Fibroblast of skin of left quadriceps (primary cell): ENCODE measurements at regions not wholly inside any gene's neighbourhood (a gene's known extent, or its start where the extent isn't known, plus 50 kb on each side); places are given as distances from the start of the nearest gene placed in this dataset.
"Not testable (repeated sequence)": the region's sequence is repeated elsewhere in the genome, so short reads cannot be mapped to it uniquely, and the experiment has no call there.

Experiments
- DNase-seq, 2 experiments: peaks; one replicate each; pipeline ENCODE4 v3.0.0-alpha.2; 2013; ENCODE audit warnings: low read depth in 2 of 2

DNA sequence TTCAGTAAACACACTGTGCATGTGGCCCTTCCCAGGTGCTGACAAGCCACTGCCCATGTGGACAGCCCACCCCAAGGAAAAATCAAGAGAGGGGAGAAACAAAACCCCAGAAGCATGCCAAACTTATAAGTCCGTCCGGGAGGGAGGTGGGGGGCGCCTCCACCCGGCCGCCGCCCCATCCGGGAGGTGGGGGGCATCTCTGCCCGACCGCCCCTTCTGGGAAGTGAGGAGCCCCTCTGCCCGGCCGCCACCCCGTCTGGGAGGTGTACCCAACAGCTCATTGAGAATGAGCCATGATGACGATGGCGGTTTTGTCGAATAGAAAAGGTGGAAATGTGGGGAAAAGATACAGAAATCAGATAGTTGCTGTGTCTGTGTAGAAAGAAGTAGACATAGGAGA, 53.8 kb upstream of the C2CD4B start:
- no peak for DNase-seq

DNA sequence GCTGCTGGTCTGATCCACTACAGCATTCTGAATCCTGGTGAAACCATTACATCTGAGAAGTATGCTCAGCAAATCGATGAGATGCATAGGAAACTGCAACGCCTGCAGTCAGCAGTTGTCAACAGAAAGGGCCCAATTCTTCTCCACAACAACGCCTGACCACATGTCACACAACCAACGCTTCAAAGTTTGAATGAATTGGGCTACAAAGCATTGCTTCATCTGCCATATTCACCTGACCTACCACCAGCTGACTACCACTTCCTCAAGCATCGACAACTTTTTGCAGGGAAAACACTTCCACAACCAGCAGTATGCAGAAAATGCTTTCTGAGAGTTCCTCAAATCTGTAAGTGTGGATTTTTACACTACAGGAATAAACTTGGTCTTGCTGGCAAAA, 54.7 kb upstream of the C2CD4B start:
- DNase-seq, result no peak

DNA sequence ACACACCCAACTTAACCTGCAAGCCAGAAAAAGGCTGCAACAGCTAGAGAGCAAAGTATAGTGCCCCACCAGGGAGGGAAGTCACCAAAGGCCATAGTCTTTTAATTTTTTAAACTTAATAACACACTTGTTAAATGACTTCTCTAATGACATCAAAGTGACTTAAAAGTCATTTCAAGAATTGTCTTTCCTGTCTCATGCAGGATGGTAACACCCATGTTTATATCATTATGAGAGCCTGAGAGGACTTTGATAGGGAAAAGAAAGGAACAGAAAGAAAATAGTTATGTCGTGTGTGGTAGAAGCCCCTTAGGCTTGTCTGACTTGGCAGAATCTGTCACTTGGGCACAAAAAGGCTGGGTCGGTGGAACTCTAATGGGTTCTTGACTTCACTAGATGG, 57.9 kb upstream of the C2CD4B start:
- DNase-seq, result no peak

DNA sequence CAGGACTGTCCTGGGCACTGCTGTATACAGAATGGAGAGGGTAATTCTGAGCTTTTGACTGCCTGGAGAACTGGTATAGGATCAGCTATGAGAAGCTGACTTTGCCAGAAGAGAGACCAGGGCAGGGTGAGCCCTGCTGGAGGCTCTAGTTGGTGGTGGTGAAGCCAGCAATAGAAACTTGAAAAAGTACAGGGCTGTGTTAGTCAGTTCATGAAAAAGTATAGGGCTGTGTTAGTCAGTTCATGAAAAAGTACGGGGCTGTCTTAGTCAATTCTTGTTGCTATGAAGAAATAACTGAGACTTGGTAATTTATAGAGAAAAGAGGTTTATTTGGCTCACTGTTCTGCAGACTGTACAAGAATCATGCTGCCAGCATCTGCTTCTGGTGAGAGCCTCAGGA, 63.5 kb upstream of the C2CD4B start:
- DNase-seq, result no peak

DNA sequence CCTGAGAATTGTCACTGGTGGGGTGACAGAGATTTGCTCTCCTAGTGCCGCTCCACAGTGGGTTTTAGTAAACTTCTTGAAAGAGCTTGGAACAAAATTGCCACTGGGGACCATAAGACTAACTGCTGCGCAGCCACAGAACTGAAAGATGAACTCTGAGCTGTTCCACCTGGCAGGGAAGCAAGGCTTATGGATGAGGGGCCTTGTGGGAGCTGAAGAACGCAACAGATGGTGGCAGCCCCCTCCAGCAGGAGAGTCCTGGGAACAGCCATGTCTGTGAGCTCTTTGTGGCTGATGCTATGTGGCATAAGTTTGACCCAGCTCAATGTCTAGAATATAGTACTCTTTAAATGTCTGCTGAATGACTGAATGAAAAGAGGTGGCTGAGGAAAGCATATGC, 66.8 kb upstream of the C2CD4B start:
- DNase-seq, result no peak

DNA sequence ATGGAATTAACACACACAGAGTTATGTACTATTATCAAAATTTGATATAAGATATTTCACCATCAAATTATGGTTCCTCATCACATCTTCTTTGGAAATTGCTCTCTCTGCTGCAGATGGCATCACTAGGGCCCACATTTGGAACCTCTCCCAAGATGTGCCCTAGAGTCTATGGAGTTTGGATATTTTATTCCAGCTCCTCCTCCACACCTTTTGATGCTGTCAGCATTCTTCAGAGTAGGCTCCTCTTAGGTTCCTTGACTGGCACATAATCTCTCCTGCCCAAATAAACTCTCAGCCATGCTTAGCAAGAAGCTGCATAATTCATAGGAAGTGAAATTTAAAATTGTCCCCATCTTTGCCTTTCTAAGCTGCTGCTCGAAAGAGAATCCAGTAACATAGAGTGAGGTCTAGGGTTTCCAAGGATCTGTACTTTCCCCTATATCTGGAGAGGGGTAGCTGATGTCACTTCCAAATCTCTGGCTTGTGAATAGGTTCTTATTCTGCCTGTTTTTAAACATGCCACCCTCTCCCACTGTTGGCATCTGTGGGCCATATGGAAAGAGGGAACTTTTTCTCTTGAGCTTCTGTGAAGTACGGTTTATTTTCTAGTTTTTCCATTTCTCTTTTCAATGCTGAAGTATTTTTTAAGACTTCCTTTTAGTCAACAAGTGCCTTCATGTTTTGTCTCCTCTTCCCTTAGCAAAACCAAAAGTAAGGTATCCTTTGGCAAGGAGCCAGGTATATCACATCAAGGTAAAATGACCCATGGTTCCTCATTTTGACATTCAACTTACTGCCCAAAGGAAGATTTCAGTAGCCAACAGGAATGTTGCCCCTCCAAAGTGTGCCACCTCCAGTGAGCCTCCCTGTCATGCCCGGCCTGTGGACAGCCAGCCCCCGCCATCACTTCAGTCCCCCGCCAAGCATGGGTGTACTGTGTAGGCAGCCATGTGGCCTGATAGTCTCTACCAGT, 75.3 kb upstream of the C2CD4B start:
- no peak for DNase-seq

DNA sequence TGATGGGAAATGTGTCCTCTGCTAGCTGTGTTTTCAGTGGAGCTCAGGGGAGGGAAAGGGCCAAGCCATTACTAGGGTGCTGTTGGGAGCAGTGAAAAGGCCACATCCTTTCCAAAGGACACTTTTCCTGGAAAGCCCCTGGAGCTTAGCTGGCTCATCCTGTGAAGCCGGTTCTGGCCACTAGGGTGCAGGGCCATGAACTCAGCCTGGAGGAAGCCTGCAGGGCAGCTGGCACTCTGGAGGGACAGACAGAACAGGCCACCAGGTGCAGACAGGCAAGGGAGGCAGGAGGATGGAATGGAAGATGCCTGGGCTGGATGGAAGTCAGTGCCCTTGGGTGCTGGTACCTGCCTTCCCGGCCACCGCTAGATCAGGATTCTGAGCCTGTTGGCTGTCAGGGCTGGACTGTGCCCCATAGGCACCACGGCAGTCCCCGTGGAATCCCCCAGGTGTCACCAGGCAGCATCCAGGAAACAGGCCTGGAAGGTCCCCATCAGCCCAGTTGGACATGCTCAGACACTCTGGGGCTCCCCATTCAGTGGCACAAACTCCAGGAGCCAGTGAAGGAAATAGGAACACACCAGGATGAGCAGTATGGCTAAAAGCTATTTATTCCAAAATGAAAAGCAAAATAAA, 76.2 kb upstream of the C2CD4B start:
- no peak for DNase-seq

DNA sequence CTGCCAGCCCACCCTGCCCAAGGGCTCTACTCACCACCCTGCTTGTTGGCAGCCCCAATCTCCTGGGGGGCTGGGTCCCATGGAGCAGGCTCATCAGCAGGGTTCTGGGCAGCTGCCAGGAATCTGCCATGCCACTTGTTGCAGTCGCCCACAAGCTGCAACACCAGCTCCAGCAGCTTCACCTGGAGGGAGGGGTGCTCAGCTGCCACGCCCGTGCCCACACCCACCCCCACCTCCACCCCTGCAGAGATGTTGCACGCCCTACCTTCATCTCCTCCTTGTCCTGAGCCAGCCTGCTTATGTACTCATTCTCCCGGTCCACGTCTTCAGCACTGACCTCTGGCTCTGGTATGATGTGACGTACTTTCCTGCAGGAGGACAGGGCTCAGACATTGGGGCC, 77.9 kb upstream of the C2CD4B start:
- no peak for DNase-seq

DNA sequence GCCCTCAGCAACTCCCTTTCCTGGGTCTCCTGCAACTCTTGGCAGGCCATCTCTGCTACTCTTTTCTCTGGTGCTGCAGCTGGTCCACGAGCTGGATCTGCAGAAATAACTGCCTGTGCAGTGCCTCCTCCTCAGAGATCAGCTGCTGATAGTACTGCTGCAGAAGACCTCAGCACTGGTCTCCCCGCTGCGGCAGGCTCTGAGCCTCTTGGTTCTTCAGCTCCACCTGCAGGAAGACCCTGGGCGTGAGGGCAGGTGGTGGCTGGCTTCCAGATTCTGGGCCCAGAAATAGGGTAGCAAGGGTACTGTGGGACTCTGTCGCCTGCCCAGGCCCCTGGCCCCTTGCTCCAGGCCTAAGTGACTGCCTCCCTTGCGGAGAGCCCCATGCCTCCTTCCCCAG, 79.7 kb upstream of the C2CD4B start:
- DNase-seq, result no peak

DNA sequence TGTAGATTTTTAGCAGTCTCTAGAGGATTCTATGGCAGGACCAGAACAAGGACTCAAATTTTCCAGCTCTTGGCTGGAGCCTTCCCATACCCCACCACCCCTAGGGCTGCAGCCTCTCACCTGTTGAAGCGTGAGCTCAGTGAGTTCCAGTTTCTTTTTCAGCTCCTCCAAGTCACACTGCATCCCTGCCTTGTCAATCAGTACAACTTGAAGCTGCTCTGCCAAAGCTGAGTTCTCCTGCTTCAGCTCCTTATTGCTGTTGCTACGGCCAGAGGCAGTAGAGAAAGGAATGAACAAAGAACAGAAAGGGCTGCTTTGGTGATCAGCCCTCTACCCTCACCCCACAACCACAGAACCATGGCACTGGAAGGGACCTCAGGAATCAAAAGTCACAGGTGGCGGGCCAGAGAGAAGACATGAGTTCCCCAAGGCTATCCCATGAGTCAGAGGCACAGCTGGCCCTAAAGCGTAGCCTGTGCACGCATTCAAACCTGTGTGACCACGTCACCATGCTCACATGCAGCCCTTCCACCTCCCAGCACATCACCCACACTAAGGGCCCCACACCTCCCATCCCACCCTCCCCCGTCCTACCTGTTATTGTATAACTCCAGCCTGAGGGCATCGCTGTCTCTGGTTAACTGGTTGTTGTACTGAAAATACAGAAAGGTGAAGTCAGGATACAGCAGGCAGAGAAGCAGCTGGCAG, 83.3 kb upstream of the C2CD4B start:
- DNase-seq, result no peak

DNA sequence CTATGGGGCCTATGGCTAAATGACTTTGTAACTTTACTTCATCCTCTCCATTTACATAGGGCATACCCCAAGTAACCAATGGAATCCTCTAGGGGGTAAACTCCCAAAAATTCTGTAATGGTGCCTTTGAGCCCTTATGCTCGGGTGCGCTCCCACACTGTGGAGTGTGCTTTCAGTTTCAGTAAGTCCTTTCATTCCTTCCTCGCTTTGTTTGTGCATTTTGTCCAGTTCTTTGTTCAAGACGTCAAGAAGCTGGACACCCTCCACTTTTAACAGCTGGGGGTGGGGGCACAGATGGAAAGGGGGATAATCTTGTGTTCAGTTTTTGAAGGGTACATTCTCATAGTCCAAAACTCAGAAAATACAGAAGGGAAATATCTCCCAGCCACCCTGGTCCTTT, 84.4 kb upstream of the C2CD4B start:
- no peak for DNase-seq

DNA sequence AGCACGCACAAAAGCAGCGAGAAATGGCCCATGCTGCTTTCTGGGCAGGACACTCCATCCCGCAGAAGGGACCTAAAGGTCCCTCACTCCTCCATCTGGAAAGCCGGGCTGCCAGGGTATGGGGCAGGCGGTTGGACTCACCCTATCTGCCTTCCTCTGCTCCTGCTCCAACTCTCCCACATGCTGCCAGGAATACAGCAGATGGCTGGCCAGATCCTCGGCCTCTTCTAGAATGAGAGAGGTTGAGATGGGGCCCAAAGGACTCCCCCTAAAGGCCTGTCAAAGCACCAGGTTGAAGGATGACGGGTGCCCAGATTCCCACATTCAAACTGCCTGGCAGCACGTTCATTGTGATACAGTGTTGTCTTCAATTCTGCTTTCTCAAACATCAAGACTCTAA, 85.1 kb upstream of the C2CD4B start:
- no peak for DNase-seq

DNA sequence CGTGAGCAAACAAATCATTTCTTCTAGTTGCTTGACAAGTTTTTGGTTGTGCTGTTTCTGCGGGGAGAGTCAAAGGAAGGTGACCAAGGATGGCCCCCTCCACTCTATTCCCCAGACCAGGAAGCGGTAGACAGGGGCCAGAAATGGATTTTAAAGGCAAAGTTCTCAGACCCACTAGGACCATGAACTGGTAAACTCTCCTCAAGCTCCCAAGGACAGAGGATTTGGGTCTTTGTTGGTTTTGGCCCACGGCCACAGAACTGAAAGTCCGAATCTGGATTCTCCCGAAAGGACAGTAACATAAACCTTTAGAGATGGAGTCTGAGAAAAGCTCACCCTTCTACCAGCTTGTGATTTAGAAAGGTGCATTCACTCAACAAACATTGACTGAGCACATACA, 85.9 kb upstream of the C2CD4B start:
- DNase-seq, result no peak

DNA sequence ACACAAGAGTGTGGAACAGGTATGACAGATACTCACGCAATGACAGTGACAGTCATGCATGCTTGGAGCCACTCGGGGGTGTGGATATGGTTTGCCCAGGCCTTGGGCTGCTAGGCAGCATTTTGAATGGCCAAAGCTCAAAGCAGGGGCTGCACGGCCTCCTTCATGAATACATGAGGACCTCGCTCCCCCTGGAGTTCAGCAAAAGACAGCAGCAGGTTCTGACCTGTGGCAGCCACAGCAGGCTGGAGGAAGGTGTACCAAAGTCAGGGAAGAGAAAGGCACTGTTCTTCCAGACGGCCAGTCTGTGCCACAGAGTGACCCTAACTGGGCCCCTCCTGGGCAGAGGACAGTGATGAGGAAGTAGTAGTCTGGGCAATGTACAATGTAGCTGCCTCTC, 88.2 kb upstream of the C2CD4B start:
- no peak for DNase-seq

DNA sequence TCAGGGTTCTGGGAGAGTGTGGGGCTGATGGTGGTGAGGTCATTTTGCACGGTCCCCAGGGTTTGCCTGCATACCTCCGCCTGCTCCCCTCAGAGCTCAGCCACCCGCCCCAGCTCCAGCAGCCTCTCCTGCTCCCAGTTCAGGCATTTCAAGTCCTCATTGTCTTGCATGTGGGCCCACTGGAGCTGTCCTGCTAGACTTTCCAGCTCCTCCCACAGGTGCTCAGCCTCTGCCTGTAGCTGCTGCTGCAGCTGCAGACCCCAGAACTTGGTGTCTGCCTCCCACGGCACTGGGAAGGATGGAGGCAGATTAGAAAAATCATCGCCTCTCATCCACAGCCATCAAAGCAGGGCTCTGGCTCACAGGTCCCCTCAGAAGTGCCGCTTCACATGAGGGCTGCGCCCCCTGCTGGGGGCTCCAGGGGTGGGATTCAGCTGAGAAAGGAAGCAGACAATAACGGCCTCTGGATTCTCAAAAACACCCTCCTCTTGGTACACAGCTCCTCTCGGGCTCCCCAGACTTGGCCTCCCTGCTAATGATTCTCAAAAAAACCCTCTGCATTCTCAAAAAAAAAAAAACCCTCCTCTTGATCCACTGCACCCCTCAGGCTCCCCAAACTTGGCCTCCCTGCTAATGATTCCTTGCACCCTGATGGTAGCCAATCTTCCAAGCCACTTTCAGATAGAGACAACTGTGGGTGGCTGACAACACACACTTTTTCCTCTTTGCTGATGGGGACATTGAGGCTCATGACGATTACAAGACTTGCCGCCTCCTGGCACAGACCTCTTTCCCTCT, 89.3 kb upstream of the C2CD4B start:
- peak; percentile 26 to 28 for DNase-seq

DNA sequence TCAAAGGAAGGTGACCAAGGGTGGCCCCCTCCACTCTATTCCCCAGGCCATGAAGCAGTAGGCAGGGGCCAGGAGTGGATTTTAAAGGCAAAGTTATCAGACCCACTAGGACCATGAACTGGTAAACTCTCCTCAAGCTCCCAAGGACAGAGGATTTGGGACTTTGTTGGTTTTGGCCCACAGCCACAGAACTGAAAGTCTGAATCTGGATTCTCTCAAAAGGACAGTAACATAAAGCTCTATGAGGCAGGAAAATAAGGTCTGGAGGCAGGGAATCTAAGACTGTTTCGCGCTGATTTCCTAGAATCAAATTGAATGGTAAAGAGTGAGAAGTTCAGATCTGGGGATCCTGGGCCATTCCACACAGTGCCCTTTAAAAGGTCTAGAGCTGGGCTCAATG, 91.3 kb upstream of the C2CD4B start:
- not testable (repeated sequence) for DNase-seq

DNA sequence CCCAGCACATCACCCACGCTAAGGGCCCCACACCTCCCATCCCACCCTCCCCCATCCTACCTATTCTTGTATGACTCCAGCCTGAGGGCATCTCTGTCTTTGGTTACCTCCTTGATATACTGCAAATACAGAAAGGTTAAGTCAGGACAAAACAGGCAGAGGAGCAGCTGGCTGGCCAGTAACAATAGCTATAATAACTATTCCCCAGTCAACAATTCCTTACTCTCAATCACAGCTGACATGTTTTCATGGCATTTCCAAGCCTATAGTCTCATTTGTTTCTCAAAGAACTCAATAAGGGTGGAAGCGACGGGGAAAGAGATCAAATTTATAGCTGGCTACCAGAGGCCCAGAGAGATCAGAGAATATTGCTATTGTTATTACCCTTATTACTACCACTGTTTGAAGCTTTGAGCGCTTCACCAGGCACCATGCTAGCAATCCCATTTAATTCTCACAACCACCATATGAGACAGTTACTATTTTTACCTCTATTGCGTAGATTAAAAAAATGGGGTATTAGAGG, 93.0 kb upstream of the C2CD4B start:
- no peak for DNase-seq

DNA sequence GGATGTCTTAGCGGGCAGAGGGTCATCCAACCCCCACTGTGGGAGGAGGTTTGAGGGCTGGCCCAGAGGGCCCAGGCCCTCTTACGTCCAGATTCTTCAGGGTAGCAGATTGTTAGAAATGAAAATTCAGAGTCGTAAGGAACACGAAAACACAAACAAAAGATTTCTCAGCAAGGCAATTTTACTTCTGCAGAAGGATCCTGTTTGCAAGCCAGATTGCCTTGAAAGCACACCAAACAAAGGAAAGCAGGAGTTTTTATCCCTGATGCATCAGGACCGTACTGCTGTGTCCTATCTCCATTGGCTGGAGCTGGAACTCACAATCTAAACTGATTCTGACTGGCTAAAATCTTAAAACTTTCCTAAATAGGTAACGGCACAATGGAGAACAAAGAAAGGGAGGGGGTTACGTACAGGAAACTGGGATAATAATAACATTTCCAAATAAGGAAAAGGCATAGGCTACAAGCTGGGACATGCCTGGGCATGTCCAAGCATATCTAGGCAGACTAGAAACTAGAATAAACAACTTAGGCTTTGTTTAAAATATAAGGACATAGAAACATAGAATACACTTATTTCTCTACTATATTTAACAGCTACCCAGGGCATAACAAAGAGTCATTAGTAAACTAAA, 97.3 kb upstream of the C2CD4B start:
- no peak for DNase-seq

DNA sequence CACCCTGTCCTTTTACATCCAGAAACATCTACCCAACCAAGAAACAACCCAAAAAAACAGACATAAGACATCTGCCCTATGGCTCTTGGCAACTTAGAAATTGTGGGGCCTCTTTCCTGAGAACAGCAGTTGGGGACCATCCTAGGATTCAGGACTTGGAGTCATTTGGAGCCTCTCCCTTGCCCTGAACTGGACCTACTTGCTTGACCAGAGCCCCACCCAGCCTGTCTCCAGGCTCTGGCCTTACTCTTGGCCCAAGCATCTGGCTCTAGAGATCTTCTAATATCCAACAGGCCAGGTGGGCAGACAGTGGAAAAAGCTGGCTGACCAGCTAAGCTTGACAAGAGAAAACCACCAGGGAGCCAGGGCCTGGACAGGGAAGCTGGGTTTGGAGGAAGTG, 99.1 kb upstream of the C2CD4B start:
- no peak for DNase-seq

DNA sequence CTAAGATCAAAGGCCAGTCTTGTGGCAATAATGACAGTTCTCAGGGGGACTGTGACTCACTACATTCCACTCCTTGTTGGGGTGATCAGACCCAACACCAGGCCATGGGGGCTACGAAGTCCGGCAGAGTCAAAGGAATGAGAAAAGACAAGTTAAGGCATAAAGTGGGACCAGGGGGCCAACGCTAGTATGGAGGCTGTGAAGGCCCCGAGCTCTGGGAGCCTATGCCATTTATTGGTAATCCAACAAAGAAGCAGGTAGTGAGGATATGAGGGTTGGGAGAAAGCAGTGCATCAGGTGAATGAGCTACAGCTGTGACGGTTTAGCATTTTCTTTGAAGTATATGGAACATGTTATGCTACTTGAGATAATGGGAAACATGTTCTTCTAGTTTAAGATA, 104.4 kb upstream of the C2CD4B start:
- DNase-seq, result no peak
